ENCODE measurements at regions not wholly inside any gene's neighbourhood (a gene's known extent, or its start where the extent isn't known, plus 50 kb on each side); places are given as distances from the start of the nearest gene placed in this dataset.

- H3K4me3 ChIP-seq (replicated peaks in 1 of 3; ENCODE audit: insufficient read depth in 1 of 3, low read depth in 2 of 3, low read length in 3 of 3): no peak overlapping the region
- ATAC-seq (no peak), DNase-seq (ENCODE audit: low spot score) (no peak), FAIRE-seq (no peak)
- H3K27me3 ChIP-seq (ENCODE audit: control insufficient read depth in 1 of 2, insufficient read depth in 2 of 2, low read length in 2 of 2): no peaks in the 10 kb centered on the region
- H3K4me1 ChIP-seq (ENCODE audit: insufficient read depth, low read length): no peaks in the 10 kb centered on the region
- 76% methylated on average over 3 of the region's 3 CpGs for WGBS (ENCODE audit: low lambda C conversion rate)
- intact Hi-C loops (cut with micrococcal nuclease; ENCODE audit: unreplicated experiment): no loop called here
- POLR2A ChIA-PET: no interaction called here
- no peak overlapping the region for H2AFZ ChIP-seq (ENCODE audit: low read length)
- no peak overlapping the region for H3K9ac ChIP-seq (ENCODE audit: insufficient read depth, low read depth, low read length)
- no TSS peak for BruUV-seq (replicated peaks)
- no peaks in the 10 kb centered on the region for H3K36me3 ChIP-seq (replicated peaks in 1 of 2; ENCODE audit: control insufficient read depth in 1 of 2, insufficient read depth in 2 of 2, low read length in 2 of 2)
- H3K27ac ChIP-seq (ENCODE audit: extremely low read length, insufficient read depth, low read length): no peak overlapping the region
- H3K79me2 ChIP-seq (ENCODE audit: insufficient read depth, low read length): no peaks in the 10 kb centered on the region
- peaks cover 12% of the 10 kb centered on the region; the same call in 1 of the 2 replicates for H3K9me3 ChIP-seq (ENCODE audit: low read length)
- CTCF ChIA-PET (ENCODE audit: low intra/inter-chr PET ratio, low total read pairs): no interaction called here
- no peaks in the 10 kb centered on the region for H4K20me1 ChIP-seq (ENCODE audit: insufficient read depth, low read length)
- in situ Hi-C loops (cut with HindIII; ENCODE audit: extremely low pct_ligation_motif_present, low pct_unique_long_range_greater_than_20kb): no loop called here
- H3K4me2 ChIP-seq (ENCODE audit: low read depth, low read length): no peak overlapping the region
- TF ChIP-seq ZMYM2 (CRISPR knock-in tag; IDR thresholded peaks at IDR 0.05) (no peak), HNF4A (CRISPR knock-in tag; IDR thresholded peaks at IDR 0.05) (no peak), CBX5 (CRISPR knock-in tag; IDR thresholded peaks at IDR 0.05; ENCODE audit: borderline replicate concordance) (no peak), IRF2 (CRISPR knock-in tag; IDR thresholded peaks at IDR 0.05) (no peak), WIZ (CRISPR knock-in tag; IDR thresholded peaks at IDR 0.05) (no peak), BCL3 (CRISPR knock-in tag; IDR thresholded peaks at IDR 0.05) (no peak), ZXDC (CRISPR knock-in tag; IDR thresholded peaks at IDR 0.05) (no peak), NR2F2 (IDR thresholded peaks at IDR 0.05; ENCODE audit: borderline replicate concordance, low read depth) (no peak), TOE1 (CRISPR knock-in tag; IDR thresholded peaks at IDR 0.05) (no peak), FOXA1 (IDR thresholded peaks at IDR 0.05) (no peak), FOXA1 (CRISPR knock-in tag; IDR thresholded peaks at IDR 0.05) (no peak), SMARCC2 (IDR thresholded peaks at IDR 0.05) (no peak), SRF (IDR thresholded peaks at IDR 0.05; ENCODE audit: low read depth, low read length) (no peak), JUNB (CRISPR knock-in tag; IDR thresholded peaks at IDR 0.05; ENCODE audit: borderline replicate concordance) (no peak), HIVEP1 (CRISPR knock-in tag; IDR thresholded peaks at IDR 0.05) (no peak), PBX2 (CRISPR knock-in tag; IDR thresholded peaks at IDR 0.05) (no peak), THAP8 (CRISPR knock-in tag; IDR thresholded peaks at IDR 0.05; ENCODE audit: borderline replicate concordance) (no peak), ZNF280B (CRISPR knock-in tag; IDR thresholded peaks at IDR 0.05; ENCODE audit: borderline replicate concordance) (no peak), ATF4 (CRISPR knock-in tag; IDR thresholded peaks at IDR 0.05) (no peak), ZNF672 (CRISPR knock-in tag; IDR thresholded peaks at IDR 0.05) (no peak)
Measured at GRCh38 chr5:82833277-82833676, 243.9 kb downstream of the TMEM167A start.

All from HepG2 (cell line).